OCI-LY3 (cell line): ENCODE measurements at regions not wholly inside any gene's neighbourhood (a gene's known extent, or its start where the extent isn't known, plus 50 kb on each side); places are given as distances from the start of the nearest gene placed in this dataset.

ENCODE experiments used
- EZH2phosphoT487 ChIP-seq: fragments of 200-600 bp; shearing (Covaris generic); IDR thresholded peaks from 2 replicates; pipeline ENCODE4 v1.6.1; 2018; ENCODE audit warnings: antibody characterized with exemption, mixed run types, low read depth
- TF ChIP-seq, protein P1 (sequence below): fragments of 200-600, 300-600 bp; sonication (generic); IDR thresholded peaks from 2 replicates; pipeline ENCODE4 v1.5.1; 2014; ENCODE audit warnings: antibody characterized with exemption, low read length, low read depth

DNA sequence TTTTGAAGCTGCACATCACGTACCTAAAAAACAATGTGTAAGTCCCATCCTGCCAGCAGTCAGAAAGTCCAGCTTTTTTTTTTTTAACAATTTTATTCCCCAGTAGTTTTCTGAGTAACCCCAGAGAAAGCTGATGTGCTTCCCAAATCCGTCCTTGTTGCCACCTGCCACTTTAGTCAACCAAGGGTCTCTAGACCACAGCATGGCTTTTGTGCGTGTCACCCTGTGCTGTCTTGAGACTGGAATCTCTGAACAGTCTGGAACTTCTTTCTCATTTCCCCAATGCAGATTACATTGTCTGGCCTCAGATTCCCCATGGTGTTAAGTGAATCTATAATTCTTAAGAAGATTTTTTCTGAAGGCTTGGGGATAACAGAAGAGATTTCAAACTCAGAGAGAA, 289.2 kb upstream of the KLF12 start:
- TF ChIP-seq, protein P1, sequence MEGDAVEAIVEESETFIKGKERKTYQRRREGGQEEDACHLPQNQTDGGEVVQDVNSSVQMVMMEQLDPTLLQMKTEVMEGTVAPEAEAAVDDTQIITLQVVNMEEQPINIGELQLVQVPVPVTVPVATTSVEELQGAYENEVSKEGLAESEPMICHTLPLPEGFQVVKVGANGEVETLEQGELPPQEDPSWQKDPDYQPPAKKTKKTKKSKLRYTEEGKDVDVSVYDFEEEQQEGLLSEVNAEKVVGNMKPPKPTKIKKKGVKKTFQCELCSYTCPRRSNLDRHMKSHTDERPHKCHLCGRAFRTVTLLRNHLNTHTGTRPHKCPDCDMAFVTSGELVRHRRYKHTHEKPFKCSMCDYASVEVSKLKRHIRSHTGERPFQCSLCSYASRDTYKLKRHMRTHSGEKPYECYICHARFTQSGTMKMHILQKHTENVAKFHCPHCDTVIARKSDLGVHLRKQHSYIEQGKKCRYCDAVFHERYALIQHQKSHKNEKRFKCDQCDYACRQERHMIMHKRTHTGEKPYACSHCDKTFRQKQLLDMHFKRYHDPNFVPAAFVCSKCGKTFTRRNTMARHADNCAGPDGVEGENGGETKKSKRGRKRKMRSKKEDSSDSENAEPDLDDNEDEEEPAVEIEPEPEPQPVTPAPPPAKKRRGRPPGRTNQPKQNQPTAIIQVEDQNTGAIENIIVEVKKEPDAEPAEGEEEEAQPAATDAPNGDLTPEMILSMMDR, result no peak
- no peak for TF ChIP-seq EZH2phosphoT487
